Panc1 (cell line): ENCODE measurements at regions not wholly inside any gene's neighbourhood (a gene's known extent, or its start where the extent isn't known, plus 50 kb on each side); places are given as distances from the start of the nearest gene placed in this dataset.

Experiments used
- ATAC-seq: fragments of 200-7000 bp; cut with Tn5 transposase; 2 replicates; pipeline ENCODE4 v1.9.1; 2020; ENCODE audit warnings: mild to moderate bottlenecking, moderate library complexity
- BruUV-seq: library from RNA; stranded (reverse); fragments of 400-500 nt; replicated peaks from 2 replicates; lab custom pipeline; 2021; lab: Mats Ljungman, UMichigan
- CTCF ChIA-PET: fragments of 300-600 bp; sonication (Branson Sonifier 250); formaldehyde crosslinking; loops from one replicate; lab custom pipeline; 2022; ENCODE audit warnings: antibody characterized with exemption; lab: Charles Lee
- POLR2A ChIA-PET: fragments of 300-600 bp; sonication (Branson Sonifier 250); formaldehyde crosslinking; loops from one replicate; lab custom pipeline; 2022; ENCODE audit warnings: antibody characterized with exemption; lab: Charles Lee
- DNase-seq: peaks from one replicate; pipeline ENCODE4 v3.0.0-alpha.2; 2010; ENCODE audit warnings: low read depth, low spot score
- H3K27ac ChIP-seq: 2 replicates; pipeline ENCODE4 v1.5.1; 2011; ENCODE audit warnings: mild to moderate bottlenecking, low read length, inconsistent platforms
- H3K27me3 ChIP-seq: fragments of 200-500 bp; sonication (Bioruptor generic); 2 replicates; pipeline ENCODE4 v1.6.0; 2014; ENCODE audit warnings: low read length, inconsistent platforms; ENCODE audit not compliant: control insufficient read depth, insufficient read depth
- H3K36me3 ChIP-seq: fragments of 200-500 bp; sonication (Bioruptor generic); 2 replicates; pipeline ENCODE4 v1.5.1; 2014; ENCODE audit warnings: inconsistent platforms, mild to moderate bottlenecking, low read length, moderate library complexity; ENCODE audit not compliant: control insufficient read depth, insufficient read depth
- H3K4me1 ChIP-seq: 2 replicates; pipeline ENCODE4 v1.5.1; 2011; ENCODE audit warnings: inconsistent platforms, mild to moderate bottlenecking, low read length, moderate library complexity; ENCODE audit not compliant: control insufficient read depth, insufficient read depth
- H3K4me3 ChIP-seq, 2 experiments: 2 replicates each; pipeline ENCODE4 v1.5.1; 2011 to 2012; ENCODE audit warnings: low read depth in 2 of 2, low read length in 2 of 2, mild to moderate bottlenecking in 2 of 2, inconsistent platforms in 1 of 2, moderate library complexity in 1 of 2
- H3K9me3 ChIP-seq: fragments of 200-500 bp; sonication (Bioruptor generic); 2 replicates; pipeline ENCODE4 v1.5.1; 2014; ENCODE audit warnings: low read depth, mild to moderate bottlenecking, inconsistent platforms, low read length, moderate library complexity; ENCODE audit not compliant: control insufficient read depth, insufficient read depth
- POLR2AphosphoS5 ChIP-seq: IDR thresholded peaks from 2 replicates; pipeline ENCODE4 v1.6.1; 2012; ENCODE audit warnings: mild to moderate bottlenecking, low read depth, low read length, moderate library complexity
- REST ChIP-seq, 2 experiments: IDR thresholded peaks; 2 replicates each; pipeline ENCODE4 v1.6.1; 2011 to 2012; ENCODE audit warnings: low read depth in 2 of 2, control low read depth in 1 of 2, low read length in 1 of 2, mild to moderate bottlenecking in 1 of 2, moderate library complexity in 1 of 2; ENCODE audit not compliant: insufficient read depth in 1 of 2
- SIN3A ChIP-seq: IDR thresholded peaks from 2 replicates; pipeline ENCODE4 v1.6.1; 2012; ENCODE audit warnings: low read depth, mild to moderate bottlenecking, low read length, moderate library complexity, borderline replicate concordance; ENCODE audit not compliant: insufficient read depth
- TCF7L2 ChIP-seq: IDR thresholded peaks from 2 replicates; pipeline ENCODE4 v1.6.1; 2011; ENCODE audit warnings: mild to moderate bottlenecking, low read depth, low read length, inconsistent platforms
- in situ Hi-C: cut with HindIII; loops from 2 replicates; pipeline ENCODE4 v1.10.0; 2016; ENCODE audit warnings: low sequenced_read_pairs, low pct_unique_long_range_greater_than_20kb
- intact Hi-C: fragments of 100-400 bp; cut with micrococcal nuclease; formaldehyde crosslinking; loops from one replicate; pipeline ENCODE4 v1.10.0; 2022; ENCODE audit not compliant: unreplicated experiment
- TF ChIP-seq, protein P1 (sequence below): fragments of 450-650 bp; IDR thresholded peaks from 2 replicates; pipeline ENCODE4 v1.5.1; 2017; ENCODE audit warnings: mild to moderate bottlenecking

DNA sequence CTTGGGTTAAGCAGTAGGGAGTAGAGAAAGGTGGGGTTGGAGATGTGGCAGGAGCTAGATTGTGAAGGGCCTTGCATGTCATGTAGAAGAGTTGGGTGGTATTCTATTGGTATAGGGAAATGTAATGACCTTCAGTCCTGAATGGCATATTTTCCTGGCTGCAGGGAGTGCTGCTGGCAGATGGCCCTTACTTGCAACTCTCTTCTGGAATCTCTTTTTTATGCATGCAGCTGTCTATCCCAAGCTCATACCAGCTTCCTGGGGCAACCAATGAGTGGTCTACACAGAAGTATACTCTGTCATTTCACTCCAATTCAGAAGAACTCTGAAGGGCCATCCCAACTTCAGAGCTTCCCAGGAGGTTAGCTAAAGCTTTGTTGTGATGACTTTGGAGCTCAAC lies 144.7 kb upstream of the ANKRD28 start:
- CTCF ChIA-PET = no interaction called here
- intact Hi-C loops = no loop called here
- ATAC-seq = no peak

GRCh38 chr3:15942936-15943335 lies 145.2 kb upstream of the ANKRD28 start:
- Histone ChIP-seq H3K27me3 (no peaks in the 10 kb centered on the region), H3K4me3 (no peak overlapping the region), H3K27ac (no peak overlapping the region), H3K36me3 (no peaks in the 10 kb centered on the region), H3K9me3 (no peaks in the 10 kb centered on the region), H3K4me1 (no peaks in the 10 kb centered on the region)
- BruUV-seq = no TSS peak
- intact Hi-C loops (no loop called here), in situ Hi-C loops (no loop called here)
- TF ChIP-seq TCF7L2 (no peak), POLR2AphosphoS5 (no peak), REST (IDR thresholded peaks at IDR 0.05; ENCODE audit: insufficient read depth in 1 of 2, low read depth in 2 of 2, low read length in 1 of 2) (no peak), SIN3A (no peak)
- TF ChIP-seq, protein P1, sequence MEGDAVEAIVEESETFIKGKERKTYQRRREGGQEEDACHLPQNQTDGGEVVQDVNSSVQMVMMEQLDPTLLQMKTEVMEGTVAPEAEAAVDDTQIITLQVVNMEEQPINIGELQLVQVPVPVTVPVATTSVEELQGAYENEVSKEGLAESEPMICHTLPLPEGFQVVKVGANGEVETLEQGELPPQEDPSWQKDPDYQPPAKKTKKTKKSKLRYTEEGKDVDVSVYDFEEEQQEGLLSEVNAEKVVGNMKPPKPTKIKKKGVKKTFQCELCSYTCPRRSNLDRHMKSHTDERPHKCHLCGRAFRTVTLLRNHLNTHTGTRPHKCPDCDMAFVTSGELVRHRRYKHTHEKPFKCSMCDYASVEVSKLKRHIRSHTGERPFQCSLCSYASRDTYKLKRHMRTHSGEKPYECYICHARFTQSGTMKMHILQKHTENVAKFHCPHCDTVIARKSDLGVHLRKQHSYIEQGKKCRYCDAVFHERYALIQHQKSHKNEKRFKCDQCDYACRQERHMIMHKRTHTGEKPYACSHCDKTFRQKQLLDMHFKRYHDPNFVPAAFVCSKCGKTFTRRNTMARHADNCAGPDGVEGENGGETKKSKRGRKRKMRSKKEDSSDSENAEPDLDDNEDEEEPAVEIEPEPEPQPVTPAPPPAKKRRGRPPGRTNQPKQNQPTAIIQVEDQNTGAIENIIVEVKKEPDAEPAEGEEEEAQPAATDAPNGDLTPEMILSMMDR = no peak
- ChIA-PET CTCF (no interaction called here), POLR2A (no interaction called here)
- no peak for ATAC-seq
- DNase-seq = no peak

More for the DNA sequence above, 144.7 kb upstream of the ANKRD28 start:
- Histone ChIP-seq H3K27ac (no peak overlapping the region), H3K9me3 (no peaks in the 10 kb centered on the region), H3K4me3 (no peak overlapping the region), H3K4me1 (no peaks in the 10 kb centered on the region), H3K27me3 (no peaks in the 10 kb centered on the region), H3K36me3 (no peaks in the 10 kb centered on the region)
- no peak for DNase-seq
- POLR2A ChIA-PET = no interaction called here
- BruUV-seq = no TSS peak
- TF ChIP-seq REST (IDR thresholded peaks at IDR 0.05; ENCODE audit: insufficient read depth in 1 of 2, low read depth in 2 of 2, low read length in 1 of 2) (no peak), TCF7L2 (no peak), POLR2AphosphoS5 (no peak), SIN3A (no peak)
- TF ChIP-seq, protein P1 = no peak
- in situ Hi-C loops = no loop called here
